H1 (cell line): ENCODE measurements at regions not wholly inside any gene's neighbourhood (a gene's known extent, or its start where the extent isn't known, plus 50 kb on each side); places are given as distances from the start of the nearest gene placed in this dataset.

ENCODE experiments used
- JUN ChIP-seq: IDR thresholded peaks from 2 replicates; pipeline ENCODE4 v1.6.1; 2011; ENCODE audit warnings: low read depth, mild to moderate bottlenecking, improper control_type of control experiment, low read length
- JUND ChIP-seq: IDR thresholded peaks from 2 replicates; pipeline ENCODE4 v1.6.1; 2011; ENCODE audit warnings: mild to moderate bottlenecking, improper control_type of control experiment, low read length
- KDM1A ChIP-seq: fragments of 200-600, 300-600 bp; sonication (generic); IDR thresholded peaks from 2 replicates; pipeline ENCODE4 v1.7.1; 2016; ENCODE audit warnings: mild to moderate bottlenecking, low read length, borderline replicate concordance
- KDM5A ChIP-seq: fragments of 200-600 bp; IDR thresholded peaks from 2 replicates; pipeline ENCODE4 v1.7.1; 2012; ENCODE audit warnings: mild to moderate bottlenecking, low read length, inconsistent platforms, mixed read lengths
- SAP30 ChIP-seq: fragments of 300-600 bp; sonication (generic); IDR thresholded peaks from 2 replicates; pipeline ENCODE4 v1.7.1; 2012; ENCODE audit warnings: low read length, moderate library complexity, mild to moderate bottlenecking, inconsistent platforms; ENCODE audit not compliant: insufficient read depth, insufficient replicate concordance
- TAF7 ChIP-seq: optimal IDR thresholded peaks from 2 replicates; pipeline ENCODE3; 2011; ENCODE audit warnings: low read depth, mild to moderate bottlenecking, inconsistent platforms, low read length, moderate library complexity, borderline replicate concordance
- TF ChIP-seq, protein P1 (sequence below): IDR thresholded peaks from 2 replicates; pipeline ENCODE4 v1.6.1; 2012; ENCODE audit warnings: low read length, inconsistent platforms
- TF ChIP-seq, protein P2 (sequence below): IDR thresholded peaks from 2 replicates; pipeline ENCODE4 v1.6.1; 2011; ENCODE audit warnings: low read length, improper control_type of control experiment

DNA sequence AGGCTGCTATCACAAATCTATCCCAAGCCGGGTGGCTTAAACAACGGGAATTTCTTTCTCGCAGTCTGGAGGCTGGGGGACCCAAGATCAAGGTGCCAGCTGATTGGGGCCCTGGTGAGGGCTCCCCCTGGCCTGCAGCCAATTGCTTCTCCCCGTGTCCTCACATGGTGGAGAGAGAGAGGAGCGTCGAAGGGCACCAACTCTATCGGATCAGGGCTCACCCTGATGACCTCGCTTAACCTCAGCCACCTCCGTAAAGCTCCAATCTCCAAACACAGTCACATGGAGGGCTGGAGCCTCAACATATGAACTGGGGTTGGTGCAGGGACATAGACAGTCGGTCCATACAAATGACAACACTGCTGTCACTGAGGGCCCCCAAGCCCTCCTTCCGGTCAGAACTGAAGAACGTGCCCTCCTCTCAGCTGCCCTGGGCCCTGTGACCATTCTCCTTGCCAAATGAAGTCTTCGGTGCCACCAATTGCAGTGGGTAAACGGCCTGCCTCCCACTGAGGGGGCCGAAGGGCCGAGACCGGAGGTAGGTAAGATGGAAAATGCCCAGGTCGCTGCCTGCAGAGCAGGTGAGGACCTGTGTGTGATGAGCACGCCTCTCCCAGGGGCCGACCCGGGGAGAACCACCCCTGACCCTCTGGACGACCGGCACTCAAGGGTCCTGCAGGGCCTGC, 211.0 kb downstream of the TOMM20 start (continued):
- no peak for TF ChIP-seq KDM5A
- TF ChIP-seq, protein P1, sequence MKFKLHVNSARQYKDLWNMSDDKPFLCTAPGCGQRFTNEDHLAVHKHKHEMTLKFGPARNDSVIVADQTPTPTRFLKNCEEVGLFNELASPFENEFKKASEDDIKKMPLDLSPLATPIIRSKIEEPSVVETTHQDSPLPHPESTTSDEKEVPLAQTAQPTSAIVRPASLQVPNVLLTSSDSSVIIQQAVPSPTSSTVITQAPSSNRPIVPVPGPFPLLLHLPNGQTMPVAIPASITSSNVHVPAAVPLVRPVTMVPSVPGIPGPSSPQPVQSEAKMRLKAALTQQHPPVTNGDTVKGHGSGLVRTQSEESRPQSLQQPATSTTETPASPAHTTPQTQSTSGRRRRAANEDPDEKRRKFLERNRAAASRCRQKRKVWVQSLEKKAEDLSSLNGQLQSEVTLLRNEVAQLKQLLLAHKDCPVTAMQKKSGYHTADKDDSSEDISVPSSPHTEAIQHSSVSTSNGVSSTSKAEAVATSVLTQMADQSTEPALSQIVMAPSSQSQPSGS = no peak
- no peak for TF ChIP-seq JUN
- no peak for TF ChIP-seq JUND
- no peak for TF ChIP-seq SAP30
- TF ChIP-seq, protein P2, sequence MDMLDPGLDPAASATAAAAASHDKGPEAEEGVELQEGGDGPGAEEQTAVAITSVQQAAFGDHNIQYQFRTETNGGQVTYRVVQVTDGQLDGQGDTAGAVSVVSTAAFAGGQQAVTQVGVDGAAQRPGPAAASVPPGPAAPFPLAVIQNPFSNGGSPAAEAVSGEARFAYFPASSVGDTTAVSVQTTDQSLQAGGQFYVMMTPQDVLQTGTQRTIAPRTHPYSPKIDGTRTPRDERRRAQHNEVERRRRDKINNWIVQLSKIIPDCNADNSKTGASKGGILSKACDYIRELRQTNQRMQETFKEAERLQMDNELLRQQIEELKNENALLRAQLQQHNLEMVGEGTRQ = no peak
- TF ChIP-seq TAF7 = no peak
- TF ChIP-seq KDM1A = no peak
